T-helper 1 cell (primary cell): ENCODE measurements at regions not wholly inside any gene's neighbourhood (a gene's known extent, or its start where the extent isn't known, plus 50 kb on each side); places are given as distances from the start of the nearest gene placed in this dataset.

Experiments used
- DNase-seq, 5 donors: peaks; one replicate each; pipeline ENCODE4 v3.0.0-alpha.2; 2012 to 2020

GRCh38 chr10:128536259-128536658, 410.0 kb upstream of the MKI67 start:
- DNase-seq: no peak

GRCh38 chr10:128537834-128538330, 411.7 kb upstream of the MKI67 start:
- DNase-seq: no peak

DNA sequence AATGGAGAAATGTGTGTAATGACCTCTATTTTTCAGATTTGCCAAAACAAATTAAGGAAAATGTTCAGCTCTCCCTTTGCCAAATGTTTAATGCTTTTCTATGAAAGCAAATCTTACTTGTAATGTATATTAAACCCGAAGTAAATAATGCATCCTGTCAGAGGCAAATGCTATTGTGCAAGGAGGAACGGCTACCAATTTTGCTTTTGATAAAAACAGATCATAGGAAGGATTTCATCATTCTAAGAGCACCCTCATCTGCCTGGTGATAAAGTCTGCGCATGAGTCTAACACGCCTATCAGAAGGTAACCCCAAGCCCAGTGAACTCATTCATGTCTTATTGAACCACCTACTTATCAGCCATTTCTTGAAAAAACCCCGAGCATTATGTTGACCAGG, 412.4 kb upstream of the MKI67 start:
- DNase-seq: no peak

- DNase-seq: no peak
Observed at GRCh38 chr10:128539510-128540127, 413.4 kb upstream of the MKI67 start.

DNA sequence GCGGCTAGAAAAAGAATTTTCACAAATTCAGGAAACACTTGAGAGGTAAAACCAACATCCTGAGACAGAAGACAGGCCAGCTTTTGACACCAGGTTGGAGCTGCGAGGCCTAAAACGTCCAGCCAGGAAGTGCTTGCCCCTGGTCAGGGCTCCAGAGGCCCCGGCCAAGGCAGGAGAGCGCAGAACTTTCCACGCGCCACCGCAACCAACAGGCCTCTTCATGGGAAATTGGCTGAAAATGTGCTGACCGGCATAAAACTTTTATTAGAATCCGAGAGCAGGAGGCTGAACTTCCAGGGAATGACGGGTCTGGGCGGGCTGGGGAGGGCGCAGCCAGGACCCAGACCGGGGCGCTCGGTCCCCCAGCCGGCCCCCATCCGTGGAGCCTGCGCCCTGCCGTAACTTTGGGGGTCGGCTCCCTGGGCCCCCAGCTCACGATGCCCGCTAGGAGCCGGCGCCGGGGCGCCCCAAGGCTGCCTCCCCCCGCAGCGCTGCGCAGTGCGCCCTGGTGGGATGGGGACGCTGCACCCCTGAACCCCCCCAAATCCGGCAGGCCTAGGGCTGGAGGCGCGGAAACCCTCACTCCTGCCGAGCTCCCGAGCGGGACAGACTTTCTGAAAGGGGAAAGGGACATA, 414.0 kb upstream of the MKI67 start:
- DNase-seq: no peak

DNA sequence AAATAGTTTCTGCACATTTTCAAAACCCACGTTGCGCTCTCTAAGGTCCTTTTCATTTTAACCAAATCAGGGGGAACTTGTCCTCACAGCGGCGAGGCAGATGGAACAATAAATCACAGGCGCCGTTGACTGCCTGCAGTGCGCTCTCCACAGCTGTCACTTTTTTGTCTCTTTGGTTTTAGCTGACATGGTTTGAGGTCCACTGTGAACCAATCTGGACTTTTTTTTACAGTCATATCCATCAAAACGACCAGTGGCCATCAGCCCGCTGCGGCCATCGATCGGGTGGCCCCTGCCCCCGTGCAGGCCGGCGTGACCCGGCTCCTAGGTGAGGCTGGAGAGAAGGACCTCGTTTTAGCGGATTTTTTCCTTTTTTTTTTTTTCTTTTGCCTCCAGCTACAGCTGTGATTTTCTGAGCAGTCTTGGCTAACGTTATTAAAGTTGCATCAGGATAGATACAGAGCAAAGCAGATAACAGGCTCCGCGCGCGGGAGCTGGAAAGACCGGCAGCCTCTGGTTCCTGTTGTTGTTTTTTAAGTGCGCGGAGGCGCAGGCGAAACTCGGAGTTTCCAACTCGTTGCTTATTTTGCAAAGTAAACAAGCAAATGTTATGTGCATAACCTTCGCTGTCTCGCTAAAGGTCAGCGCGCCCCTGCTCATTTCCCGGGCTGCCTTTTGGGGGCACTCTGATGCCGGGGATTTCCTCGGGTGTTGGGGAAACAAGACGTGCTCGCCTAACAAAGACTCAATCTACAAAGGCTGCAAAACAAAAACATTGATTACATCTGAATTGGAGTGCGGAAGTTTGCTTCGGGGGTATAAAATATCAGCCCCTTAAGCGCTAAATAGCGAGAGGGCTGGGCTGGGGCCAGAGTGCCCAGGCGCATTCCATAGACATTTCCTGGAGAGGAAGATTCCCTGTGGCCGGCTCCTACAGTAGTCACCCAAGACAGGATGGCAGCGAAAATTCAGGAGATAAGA, 414.8 kb upstream of the MKI67 start:
- DNase-seq: no peak

DNA sequence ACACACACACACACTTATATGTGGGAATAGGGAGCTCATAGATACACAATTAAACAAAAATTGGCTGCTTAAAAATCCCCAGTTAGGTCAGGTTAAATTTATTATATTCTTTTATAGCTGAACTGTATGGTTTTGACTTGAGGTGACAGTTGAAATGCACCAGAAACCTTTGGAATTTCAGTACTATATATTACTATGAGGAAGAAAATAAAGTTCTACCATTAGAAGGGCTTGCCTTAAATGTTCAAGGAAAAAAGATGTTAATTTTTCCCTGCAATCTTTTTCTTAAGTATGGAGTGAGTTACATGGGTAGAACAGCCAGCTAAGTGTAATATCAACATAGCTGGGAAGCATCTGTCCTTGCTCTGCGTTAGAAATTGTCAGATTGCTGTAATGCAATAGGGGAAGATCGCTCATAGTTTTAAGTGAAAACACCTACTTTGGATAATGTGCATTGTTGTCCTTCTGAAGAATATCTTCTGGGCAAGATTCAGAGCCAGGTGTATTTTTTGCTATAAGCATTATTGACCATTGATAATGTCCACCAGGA, 415.8 kb upstream of the MKI67 start:
- DNase-seq: no peak

GRCh38 chr10:128542659-128543058, 416.4 kb upstream of the MKI67 start:
- no peak for DNase-seq

DNA sequence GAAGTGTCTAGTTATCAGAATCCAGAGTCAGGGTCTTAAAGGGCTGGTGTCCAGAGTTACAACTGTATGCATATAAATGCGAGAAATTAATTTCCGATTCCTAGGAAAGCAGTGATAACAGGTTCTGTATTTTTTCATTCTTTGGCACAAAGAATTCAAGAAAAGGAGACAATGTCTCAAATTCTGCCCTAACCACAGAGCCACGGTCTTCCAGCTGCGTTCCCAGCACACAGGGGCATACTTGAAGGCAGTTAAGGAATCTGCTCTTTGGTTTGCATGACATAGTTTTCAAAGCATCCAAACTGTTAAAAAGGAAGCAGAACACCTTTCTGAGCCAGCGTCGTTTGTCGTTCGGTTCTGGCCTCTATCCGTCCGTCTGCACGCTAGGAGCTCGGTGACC, 416.9 kb upstream of the MKI67 start:
- no peak for DNase-seq

DNA sequence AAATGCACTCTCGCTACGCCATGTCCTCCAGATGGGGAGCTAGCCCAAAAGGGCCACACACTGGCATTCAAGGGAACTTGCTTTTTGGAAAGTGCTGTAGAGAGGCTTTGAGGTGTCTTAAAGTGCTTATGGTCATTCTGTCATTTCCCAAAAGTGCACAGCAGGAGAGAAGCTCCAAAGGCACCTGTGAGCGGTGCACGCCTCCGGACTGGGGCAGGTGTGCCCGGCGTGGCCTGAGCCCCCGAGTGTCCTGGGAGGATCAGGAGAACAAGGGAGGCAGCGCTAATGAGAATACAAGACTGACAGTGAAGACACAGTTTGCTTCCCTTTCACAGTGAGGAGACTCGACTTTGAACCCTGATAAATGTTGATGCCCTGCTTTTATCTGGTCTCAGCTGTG, 419.0 kb upstream of the MKI67 start:
- DNase-seq: no peak

GRCh38 chr10:128546651-128547165, 420.5 kb upstream of the MKI67 start:
- DNase-seq: no peak

- no peak for DNase-seq
Observed at GRCh38 chr10:128549101-128549608, 422.9 kb upstream of the MKI67 start.

GRCh38 chr10:128550045-128550444, 423.8 kb upstream of the MKI67 start:
- no peak for DNase-seq

DNA sequence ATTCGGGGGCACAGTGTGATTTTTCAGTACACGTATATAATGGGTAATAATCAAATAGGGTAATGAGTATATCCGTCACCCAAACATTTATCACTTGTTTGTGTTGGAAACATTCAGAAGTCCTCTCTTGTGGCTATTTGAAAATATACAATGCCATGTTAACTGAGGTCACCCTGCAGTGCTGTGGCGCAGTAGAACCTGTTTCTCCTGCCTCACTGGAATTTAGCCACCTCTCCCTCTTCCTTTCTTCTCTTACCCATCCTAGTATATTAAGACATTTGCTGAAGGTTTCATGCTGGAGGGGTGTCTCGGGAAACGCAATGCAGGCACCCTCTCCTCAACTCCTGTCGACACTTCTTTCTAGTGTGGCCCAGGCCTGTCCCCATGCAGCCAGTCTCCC, 425.3 kb upstream of the MKI67 start:
- DNase-seq: no peak

GRCh38 chr10:128553755-128554154, 427.5 kb upstream of the MKI67 start:
- no peak for DNase-seq

DNA sequence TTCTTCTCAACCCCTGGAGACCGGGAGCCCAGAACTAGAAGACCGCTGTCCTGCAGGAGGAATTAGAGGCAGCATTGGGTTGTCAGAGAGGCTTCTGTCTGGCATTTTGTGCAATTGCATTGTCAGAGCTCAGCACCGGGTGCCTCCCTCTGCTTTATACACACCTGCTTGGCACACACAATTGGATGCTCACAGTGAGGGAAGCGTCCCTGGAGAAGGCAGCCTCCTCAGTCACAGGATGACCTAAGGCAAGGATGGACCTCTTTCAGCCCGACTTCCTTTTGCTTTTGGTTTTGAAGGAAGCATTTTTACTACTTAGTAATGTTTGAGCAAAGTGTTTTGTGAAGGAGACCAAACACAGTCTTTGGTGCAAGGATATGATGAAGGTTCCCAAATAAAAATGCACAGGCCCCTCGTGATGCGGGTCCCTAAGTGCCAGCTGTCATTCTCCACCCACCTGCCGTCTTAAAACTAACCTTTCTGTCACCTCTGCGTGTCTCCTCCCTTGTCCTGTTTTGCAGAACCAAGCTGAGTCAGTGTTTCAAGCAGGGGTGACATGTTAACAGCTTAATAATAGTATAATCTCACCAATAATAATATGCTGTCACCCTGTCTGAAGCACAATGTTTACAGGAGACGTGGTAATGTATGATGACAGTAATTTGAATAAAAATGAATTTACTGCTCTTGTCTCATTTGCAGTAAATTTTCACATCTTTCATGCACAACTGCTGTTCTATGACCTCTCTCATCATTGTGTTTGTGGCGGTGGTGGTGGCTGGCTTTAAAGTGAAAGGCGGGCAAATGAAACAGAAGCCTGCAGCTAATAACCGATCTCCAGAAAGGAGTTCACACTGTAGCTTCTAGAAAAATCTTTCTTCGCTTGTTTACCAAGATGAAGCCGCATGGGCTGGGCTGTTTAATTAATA, 430.2 kb upstream of the MKI67 start:
- DNase-seq: no peak

DNA sequence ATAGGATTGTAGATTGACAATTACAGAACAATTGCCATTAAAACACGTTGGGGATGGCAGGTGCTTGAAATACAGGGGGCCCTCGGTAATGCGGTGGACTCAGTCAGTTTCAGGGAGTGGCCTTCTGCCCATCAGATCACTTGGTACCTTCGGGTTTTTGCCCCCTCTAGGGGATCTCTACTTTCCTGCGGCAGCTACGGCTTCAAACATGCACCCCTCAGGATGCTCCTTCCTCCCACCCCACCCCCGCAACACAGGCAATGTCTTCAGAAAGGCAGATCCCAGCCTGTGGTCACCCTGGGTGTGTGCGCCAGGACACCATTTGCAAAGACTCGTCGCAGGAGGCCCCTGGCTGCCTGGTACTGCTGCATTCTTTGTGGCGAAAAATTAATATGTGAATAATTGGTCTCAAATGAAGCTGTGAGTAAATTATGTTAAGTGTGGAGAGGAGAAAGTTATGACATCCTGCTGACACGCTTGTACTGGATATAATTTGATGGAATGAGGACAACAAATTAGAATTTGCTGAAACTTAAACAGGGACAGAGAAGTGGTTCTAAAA, 431.0 kb upstream of the MKI67 start:
- no peak for DNase-seq

DNA sequence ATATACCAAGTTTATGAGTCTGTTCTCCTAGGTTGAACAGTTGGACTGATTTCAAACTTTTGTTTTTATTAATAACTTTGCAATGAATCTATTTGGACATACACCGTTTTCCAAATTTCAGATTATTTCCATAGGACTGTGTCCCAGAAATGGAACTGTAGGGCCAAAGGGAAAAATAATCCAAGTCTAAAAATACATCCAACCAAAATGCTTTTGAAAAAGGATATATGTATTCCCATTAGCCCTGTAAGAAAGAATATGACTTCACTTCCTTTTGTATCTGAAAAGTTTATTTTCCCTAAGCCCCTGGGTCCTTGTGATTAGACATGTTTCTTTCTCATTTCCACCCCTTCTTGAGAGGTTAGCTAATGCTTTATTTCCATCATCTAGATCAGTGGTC, 434.2 kb upstream of the MKI67 start:
- no peak for DNase-seq

DNA sequence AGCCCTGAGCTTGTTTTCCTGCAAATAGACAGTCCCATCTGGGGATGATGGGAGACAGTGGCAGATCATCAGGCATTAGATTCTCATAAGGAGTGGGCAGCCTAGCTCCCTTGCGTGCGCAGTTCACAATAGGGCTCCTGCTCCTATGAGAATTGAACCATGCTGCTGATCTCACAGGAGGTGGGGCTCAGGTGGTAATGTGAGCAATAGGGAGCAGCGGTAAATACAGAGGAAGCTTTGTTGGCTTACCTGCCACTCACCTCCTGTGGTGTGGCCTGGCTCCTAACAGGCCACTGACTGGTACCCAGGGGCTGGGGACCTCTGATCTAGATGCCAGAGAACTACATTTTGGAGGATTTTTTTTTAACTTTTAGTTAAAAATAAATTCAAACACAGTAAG, 434.8 kb upstream of the MKI67 start:
- no peak for DNase-seq

GRCh38 chr10:128563387-128563786, 437.2 kb upstream of the MKI67 start:
- DNase-seq: no peak

GRCh38 chr10:128563904-128564303, 437.7 kb upstream of the MKI67 start:
- DNase-seq: no peak
